Panc1 (cell line): ENCODE measurements at regions not wholly inside any gene's neighbourhood (a gene's known extent, or its start where the extent isn't known, plus 50 kb on each side); places are given as distances from the start of the nearest gene placed in this dataset.
"Not testable (repeated sequence)": the region's sequence is repeated elsewhere in the genome, so short reads cannot be mapped to it uniquely, and the experiment has no call there.

Experiments
- CTCF ChIP-seq: fragments of 450-650 bp; IDR thresholded peaks from 2 replicates; pipeline ENCODE4 v1.5.1; 2017; ENCODE audit warnings: mild to moderate bottlenecking
- POLR2AphosphoS5 ChIP-seq: IDR thresholded peaks from 2 replicates; pipeline ENCODE4 v1.6.1; 2012; ENCODE audit warnings: mild to moderate bottlenecking, low read depth, low read length, moderate library complexity
- SIN3A ChIP-seq: IDR thresholded peaks from 2 replicates; pipeline ENCODE4 v1.6.1; 2012; ENCODE audit warnings: low read depth, mild to moderate bottlenecking, low read length, moderate library complexity, borderline replicate concordance; ENCODE audit not compliant: insufficient read depth
- TCF7L2 ChIP-seq: IDR thresholded peaks from 2 replicates; pipeline ENCODE4 v1.6.1; 2011; ENCODE audit warnings: mild to moderate bottlenecking, low read depth, low read length, inconsistent platforms
- TF ChIP-seq, protein P1 (sequence below), 2 experiments: IDR thresholded peaks; 2 replicates each; pipeline ENCODE4 v1.6.1; 2011 to 2012; ENCODE audit warnings: low read depth in 2 of 2, control low read depth in 1 of 2, low read length in 1 of 2, mild to moderate bottlenecking in 1 of 2, moderate library complexity in 1 of 2; ENCODE audit not compliant: insufficient read depth in 1 of 2

- TF ChIP-seq CTCF, result peak; percentile 28
- not testable (repeated sequence) for TF ChIP-seq POLR2AphosphoS5, SIN3A, TCF7L2
- TF ChIP-seq, protein P1, sequence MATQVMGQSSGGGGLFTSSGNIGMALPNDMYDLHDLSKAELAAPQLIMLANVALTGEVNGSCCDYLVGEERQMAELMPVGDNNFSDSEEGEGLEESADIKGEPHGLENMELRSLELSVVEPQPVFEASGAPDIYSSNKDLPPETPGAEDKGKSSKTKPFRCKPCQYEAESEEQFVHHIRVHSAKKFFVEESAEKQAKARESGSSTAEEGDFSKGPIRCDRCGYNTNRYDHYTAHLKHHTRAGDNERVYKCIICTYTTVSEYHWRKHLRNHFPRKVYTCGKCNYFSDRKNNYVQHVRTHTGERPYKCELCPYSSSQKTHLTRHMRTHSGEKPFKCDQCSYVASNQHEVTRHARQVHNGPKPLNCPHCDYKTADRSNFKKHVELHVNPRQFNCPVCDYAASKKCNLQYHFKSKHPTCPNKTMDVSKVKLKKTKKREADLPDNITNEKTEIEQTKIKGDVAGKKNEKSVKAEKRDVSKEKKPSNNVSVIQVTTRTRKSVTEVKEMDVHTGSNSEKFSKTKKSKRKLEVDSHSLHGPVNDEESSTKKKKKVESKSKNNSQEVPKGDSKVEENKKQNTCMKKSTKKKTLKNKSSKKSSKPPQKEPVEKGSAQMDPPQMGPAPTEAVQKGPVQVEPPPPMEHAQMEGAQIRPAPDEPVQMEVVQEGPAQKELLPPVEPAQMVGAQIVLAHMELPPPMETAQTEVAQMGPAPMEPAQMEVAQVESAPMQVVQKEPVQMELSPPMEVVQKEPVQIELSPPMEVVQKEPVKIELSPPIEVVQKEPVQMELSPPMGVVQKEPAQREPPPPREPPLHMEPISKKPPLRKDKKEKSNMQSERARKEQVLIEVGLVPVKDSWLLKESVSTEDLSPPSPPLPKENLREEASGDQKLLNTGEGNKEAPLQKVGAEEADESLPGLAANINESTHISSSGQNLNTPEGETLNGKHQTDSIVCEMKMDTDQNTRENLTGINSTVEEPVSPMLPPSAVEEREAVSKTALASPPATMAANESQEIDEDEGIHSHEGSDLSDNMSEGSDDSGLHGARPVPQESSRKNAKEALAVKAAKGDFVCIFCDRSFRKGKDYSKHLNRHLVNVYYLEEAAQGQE (IDR thresholded peaks at IDR 0.05; ENCODE audit: insufficient read depth in 1 of 2, low read depth in 2 of 2, low read length in 1 of 2), result not testable (repeated sequence)
Measured at GRCh38 chr9:65465246-65465895, 180.4 kb upstream of the FOXD4L5 start.
